HG03135 (cell line): ENCODE measurements at regions not wholly inside any gene's neighbourhood (a gene's known extent, or its start where the extent isn't known, plus 50 kb on each side); places are given as distances from the start of the nearest gene placed in this dataset.

Experiments
- ATAC-seq: cut with Tn5 transposase; IDR thresholded peaks from one replicate; pipeline ENCODE4 v1.9.1; 2021; ENCODE audit warnings: mild to moderate bottlenecking, moderate library complexity; ENCODE audit not compliant: unreplicated experiment

GRCh38 chr5:20680718-20681302, 692.8 kb upstream of the CDH18 start:
- no peak for ATAC-seq

- ATAC-seq = no peak
Measured at GRCh38 chr5:20678814-20679298, 690.9 kb upstream of the CDH18 start.

- ATAC-seq = no peak
Measured at GRCh38 chr5:20678386-20678785, 690.4 kb upstream of the CDH18 start.

GRCh38 chr5:20660588-20660987, 672.6 kb upstream of the CDH18 start:
- no peak for ATAC-seq

- ATAC-seq = no peak
Measured at GRCh38 chr5:20656262-20656661, 668.3 kb upstream of the CDH18 start.

- no peak for ATAC-seq
Measured at GRCh38 chr5:20655211-20655610, 667.2 kb upstream of the CDH18 start.

DNA sequence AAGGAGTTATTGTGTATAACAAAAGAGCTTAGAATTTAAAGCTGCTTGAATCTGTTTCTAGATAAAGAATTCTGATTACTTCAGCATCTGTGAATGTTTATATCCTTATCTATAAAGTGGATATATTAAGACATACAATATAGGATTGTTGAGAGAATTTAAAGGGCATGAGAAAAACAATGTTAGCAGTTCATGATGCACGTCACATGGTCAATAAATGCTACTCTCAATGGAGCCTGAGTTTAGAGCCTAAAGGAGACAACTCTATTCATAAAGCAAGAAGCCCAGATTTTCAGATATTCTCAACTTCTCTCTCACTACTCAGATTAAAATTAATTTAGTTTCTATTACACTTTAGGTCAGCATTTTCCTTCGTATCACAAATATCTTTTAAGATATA, 666.7 kb upstream of the CDH18 start:
- no peak for ATAC-seq

DNA sequence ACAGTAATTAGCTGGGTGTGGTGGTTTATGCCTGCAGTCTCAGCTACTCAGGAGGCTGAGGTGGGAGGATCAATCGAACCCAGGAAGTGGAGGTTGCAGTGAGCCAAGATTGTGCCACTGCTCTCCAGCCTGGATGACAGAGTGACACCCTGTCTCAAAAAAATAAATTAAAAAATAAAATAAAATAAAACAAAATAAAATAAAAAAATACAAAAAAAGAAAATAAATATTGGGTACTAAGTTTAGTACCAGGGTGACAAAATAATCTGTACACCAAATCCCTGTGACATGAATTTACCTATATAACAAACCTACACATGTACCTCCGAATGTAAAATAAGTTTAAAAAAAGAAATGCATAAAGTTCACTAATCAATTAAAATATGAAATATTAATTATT, 666.0 kb upstream of the CDH18 start:
- no peak for ATAC-seq

DNA sequence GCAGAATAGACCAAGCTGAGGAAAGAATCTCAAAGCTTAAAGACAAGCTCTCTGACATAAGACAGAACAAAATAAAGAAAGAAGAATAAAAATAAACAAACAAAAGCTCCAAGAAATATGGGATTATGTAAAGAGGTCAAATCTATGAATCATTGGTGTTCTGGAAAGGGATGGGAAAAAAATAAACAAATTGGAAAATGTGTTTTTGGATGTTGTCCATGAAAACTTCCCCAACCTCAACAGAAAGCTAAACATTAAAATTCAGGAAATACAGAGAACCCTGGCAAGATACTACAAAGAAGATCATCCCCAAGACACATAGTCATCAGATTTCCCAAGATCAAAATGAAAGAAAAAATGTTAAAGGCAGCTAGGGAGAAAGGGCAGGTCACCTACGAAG, 662.0 kb upstream of the CDH18 start:
- ATAC-seq = no peak

DNA sequence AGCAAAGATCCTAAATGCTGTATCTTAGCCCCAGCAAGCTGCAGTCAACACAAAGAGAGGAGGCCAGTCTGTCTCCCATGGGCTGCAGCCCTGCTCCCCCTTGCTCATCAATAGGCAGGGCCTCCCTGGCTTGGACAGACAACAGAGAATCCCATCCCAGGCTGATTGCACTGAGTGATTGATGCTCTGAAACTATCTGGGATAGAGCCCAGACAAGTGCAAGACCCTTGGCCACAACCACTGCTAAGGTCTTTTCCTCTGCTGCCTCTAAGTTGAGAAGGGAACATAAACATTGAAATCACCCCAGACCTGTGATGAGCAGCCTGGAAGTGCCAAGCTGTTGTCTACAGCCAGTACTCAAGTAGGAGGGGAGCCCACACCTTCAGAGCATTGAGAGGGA, 661.0 kb upstream of the CDH18 start:
- ATAC-seq = no peak

GRCh38 chr5:20636686-20637085, 648.7 kb upstream of the CDH18 start:
- no peak for ATAC-seq

- ATAC-seq = no peak
Measured at GRCh38 chr5:20619591-20619990, 631.6 kb upstream of the CDH18 start.

DNA sequence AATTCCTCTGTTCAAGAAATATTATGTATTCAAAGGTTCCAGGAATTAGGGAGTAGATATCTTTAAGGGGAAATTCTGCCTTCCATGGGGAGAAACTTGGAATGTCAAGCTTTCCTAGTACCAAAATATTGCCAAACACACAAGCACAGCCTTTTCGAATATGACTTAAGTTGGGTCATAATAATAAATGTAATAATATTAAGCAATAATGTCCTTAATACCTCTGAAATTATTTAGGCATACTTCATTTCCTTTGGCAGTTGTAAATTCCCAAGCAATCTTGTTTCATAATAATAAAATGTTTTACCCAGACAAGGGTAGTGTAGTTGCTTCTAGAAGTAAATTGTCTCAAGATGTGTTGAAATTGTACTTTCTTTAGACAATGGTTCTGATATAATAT, 630.3 kb upstream of the CDH18 start:
- ATAC-seq = no peak

GRCh38 chr5:20617841-20618240, 629.8 kb upstream of the CDH18 start:
- ATAC-seq = no peak

DNA sequence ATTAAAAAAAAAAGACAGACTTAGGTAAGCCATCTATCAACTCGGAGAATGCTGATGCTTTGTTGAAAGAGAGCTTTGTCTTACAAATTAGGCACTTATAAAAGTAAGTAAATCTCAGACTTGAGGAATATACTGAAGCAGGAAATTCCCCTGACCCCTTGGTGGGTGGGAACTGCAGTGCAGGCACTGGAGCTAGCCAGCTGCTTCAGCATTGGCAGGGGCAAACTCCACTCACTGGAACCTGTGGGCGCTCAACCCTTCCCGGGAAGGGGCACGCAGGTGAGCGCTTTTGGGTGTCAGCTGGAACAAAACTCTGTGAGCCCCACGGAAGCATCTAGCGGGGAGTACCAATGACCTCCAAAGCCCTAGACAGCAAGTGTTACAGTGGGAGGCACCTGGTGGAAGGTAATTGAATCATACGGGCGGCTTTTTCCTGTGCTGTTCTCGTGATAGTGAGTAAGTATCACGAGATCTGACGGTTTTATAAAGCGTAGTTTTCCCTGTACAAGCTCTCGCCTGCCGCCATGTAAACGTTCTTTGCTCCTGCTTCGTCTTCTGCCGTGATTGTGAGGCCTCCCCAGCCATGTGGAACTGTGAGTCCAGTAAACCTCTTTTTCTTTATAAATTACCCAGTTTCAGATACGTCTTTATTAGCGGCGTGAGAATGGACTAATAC, 628.0 kb upstream of the CDH18 start:
- no peak for ATAC-seq

DNA sequence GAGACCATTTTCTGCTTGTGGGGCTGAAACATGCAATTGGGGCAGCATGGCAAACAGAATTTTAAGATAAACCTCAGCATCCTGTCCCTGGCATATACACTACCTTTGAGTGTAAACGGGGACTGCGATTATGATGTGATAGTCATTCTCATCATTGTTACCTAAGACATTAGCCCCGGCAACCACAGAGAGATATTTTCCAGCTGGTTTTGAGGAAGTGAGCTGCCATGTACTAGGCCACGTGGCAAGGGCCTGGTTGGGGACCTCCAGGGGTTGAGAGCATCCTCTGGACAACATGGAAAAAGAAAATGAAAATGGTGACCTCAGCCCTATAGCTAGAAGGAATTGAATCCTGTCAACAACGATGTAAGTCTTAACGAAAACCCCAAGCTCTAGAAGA, 623.6 kb upstream of the CDH18 start:
- no peak for ATAC-seq

GRCh38 chr5:20610681-20611080, 622.7 kb upstream of the CDH18 start:
- no peak for ATAC-seq

- ATAC-seq = no peak
Measured at GRCh38 chr5:20609126-20609525, 621.1 kb upstream of the CDH18 start.

GRCh38 chr5:20608567-20608966, 620.6 kb upstream of the CDH18 start:
- no peak for ATAC-seq

DNA sequence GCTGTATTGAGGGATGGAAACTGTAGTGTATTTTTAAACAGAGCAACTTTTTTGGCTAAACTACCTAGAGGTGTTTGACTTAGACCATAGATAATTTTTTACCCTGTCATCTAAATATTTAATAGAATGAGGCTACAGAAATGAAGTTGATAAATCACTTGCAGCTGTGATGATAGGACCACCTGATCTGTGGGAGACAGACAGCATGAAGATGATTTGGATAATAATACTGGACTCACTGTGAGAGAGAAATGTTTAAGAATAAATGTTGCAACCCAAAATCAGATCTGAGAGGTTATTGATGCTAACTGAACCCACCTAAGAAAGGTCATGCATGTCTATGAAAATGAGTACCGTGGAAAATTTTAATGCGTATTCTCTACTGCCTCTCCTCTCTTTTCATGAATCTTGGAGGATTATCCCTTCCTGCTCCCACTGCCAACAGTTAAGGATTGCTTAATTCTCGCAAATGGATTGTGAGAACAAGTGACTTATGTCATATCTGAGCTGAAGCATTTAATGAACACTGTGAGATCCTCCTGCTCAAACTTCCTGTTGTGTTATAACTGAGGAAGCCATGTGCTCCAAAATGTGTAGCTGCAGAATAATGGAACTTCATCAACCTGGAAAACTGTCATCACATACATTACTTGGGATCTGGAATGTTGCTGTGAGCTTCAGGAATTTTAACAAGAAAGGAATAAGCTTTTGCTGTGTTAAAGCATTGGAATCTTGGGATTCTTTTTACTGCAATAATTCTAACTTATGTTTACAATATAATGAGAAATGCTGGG, 617.9 kb upstream of the CDH18 start:
- ATAC-seq = no peak

DNA sequence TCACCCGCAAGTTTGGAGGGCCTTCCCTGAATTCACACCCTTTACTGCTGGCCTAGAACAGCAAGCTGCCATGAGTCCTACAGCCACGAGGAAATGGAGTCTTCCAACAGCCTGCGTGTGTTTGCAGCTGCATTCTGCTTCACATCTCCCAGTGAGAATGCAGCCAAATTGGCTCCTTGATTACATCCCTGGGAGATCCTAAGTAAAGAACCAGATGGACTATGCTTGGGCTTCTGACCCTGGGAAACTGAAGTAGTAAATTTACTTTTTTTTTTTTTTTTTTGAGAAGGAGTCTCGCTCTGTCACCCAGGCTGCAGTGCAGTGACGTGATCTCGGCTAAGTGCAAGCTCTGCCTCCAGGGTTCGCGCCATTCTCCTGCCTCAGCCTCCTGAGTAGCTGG, 617.0 kb upstream of the CDH18 start:
- ATAC-seq = no peak

- no peak for ATAC-seq
Measured at GRCh38 chr5:20601678-20602100, 613.7 kb upstream of the CDH18 start.
